ENCODE measurements at regions not wholly inside any gene's neighbourhood (a gene's known extent, or its start where the extent isn't known, plus 50 kb on each side); places are given as distances from the start of the nearest gene placed in this dataset.

DNA sequence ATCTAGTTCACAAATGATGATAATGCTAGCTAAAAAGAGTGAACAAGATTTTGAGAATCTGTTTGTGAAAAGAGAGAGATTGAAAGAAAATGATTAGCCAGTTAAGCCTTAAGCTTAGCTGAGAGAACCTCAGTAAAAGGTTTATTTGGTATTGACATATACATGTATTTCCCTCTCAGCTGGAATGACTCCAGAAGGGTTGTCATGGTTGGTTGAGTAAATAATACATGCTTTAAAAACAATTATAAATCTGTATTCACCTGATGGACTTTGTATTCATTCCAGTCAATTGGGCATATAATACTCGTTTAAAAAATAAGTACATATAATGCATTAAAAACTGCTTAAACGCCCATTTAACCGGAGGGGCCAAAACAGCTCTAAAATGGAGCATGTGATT lies 181.4 kb downstream of the GRB14 start:
- Histone ChIP-seq H3K4me3 (ENCODE audit: low read depth, low read length) (no peak overlapping the region), H3K36me3 (ENCODE audit: control insufficient read depth, insufficient read depth, low read length) (no peaks in the 10 kb centered on the region), H3K27me3 (ENCODE audit: control insufficient read depth, insufficient read depth, low read length) (no peaks in the 10 kb centered on the region)
- FAIRE-seq (no peak), DNase-seq (ENCODE audit: low read depth) (no peak)
- TF ChIP-seq, protein P1, sequence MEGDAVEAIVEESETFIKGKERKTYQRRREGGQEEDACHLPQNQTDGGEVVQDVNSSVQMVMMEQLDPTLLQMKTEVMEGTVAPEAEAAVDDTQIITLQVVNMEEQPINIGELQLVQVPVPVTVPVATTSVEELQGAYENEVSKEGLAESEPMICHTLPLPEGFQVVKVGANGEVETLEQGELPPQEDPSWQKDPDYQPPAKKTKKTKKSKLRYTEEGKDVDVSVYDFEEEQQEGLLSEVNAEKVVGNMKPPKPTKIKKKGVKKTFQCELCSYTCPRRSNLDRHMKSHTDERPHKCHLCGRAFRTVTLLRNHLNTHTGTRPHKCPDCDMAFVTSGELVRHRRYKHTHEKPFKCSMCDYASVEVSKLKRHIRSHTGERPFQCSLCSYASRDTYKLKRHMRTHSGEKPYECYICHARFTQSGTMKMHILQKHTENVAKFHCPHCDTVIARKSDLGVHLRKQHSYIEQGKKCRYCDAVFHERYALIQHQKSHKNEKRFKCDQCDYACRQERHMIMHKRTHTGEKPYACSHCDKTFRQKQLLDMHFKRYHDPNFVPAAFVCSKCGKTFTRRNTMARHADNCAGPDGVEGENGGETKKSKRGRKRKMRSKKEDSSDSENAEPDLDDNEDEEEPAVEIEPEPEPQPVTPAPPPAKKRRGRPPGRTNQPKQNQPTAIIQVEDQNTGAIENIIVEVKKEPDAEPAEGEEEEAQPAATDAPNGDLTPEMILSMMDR (IDR thresholded peaks at IDR 0.05; ENCODE audit: insufficient read depth, low read length, severe bottlenecking), result no peak

DNA sequence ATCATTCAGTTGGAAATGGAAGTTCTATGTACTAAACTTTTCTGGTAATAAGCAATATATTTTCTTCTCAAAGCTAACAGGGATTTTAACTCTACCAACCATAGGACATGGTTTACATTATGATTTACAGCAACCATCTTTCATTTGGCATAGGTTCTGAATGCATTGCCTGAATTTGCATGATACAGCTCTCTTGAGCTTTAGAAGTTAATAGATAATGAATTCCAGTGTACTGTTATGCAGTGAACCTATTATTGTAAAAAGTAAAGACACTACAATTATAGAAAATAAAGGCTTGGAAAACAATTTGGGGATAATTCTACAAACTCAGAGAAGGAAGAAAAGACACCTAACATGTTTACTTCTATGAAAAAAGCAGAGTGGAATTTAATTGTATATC lies 182.0 kb downstream of the GRB14 start:
- DNase-seq (ENCODE audit: low read depth) (no peak), FAIRE-seq (no peak)
- Histone ChIP-seq H3K4me3 (ENCODE audit: low read depth, low read length) (no peak overlapping the region), H3K36me3 (ENCODE audit: control insufficient read depth, insufficient read depth, low read length) (no peaks in the 10 kb centered on the region), H3K27me3 (ENCODE audit: control insufficient read depth, insufficient read depth, low read length) (no peaks in the 10 kb centered on the region)
- TF ChIP-seq, protein P1 (IDR thresholded peaks at IDR 0.05; ENCODE audit: insufficient read depth, low read length, severe bottlenecking), result no peak

DNA sequence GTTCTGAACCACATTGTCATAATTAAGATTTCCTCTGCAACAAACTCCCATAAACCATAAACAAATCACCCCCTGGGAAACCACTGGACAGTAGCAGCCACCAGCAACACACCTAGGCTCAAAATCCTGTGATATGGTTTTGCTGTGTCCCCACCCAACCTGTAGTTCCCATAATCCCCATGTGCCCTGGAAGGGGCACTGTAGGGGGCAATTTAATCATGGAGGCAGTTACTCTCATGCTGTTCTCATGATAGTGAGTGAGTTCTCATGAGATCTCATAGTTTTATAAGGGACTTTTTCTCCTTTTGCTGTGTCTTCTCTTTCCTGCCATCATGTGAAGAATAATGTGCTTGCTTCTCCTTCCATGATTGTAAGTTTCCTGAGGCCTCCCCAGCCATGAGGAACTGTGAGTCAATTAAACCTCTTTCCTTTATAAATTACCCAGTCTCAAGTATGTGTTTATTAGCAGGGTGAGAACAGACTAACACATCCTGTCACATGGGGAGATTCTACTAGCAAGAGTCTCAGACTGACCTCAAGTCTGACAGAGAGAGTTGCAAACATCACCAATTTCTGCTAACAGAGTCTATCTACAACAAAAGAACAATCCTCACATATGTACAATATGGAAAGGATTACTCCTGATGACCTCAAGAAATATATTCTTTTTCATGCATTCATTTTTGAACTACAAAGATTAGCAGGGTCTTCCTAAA lies 182.6 kb downstream of the GRB14 start:
- Histone ChIP-seq H3K36me3 (ENCODE audit: control insufficient read depth, insufficient read depth, low read length) (no peaks in the 10 kb centered on the region), H3K27me3 (ENCODE audit: control insufficient read depth, insufficient read depth, low read length) (no peaks in the 10 kb centered on the region), H3K4me3 (ENCODE audit: low read depth, low read length) (no peak overlapping the region)
- FAIRE-seq (no peak), DNase-seq (ENCODE audit: low read depth) (no peak)
- TF ChIP-seq, protein P1 (IDR thresholded peaks at IDR 0.05; ENCODE audit: insufficient read depth, low read length, severe bottlenecking), result no peak

DNA sequence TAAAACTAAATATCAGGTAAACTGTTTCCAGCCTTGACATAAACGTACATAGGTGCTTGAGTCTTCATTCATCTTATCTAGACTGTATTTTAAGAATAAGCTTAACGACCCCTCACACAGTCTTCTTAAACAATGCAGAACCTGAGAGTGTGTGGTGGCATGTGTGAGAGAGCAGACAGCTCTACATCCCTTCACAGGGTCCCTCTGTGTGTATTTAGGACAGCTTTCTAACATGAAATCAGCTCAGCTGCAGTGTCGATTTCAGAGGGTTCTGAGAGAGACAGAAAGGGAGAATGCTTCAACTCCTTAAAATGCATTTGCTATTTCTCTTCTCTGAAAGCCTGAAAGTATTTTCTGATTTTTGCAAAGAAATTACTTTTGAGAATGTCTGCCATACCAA lies 185.2 kb downstream of the GRB14 start:
- Histone ChIP-seq H3K36me3 (ENCODE audit: control insufficient read depth, insufficient read depth, low read length) (no peaks in the 10 kb centered on the region), H3K27me3 (ENCODE audit: control insufficient read depth, insufficient read depth, low read length) (no peaks in the 10 kb centered on the region), H3K4me3 (ENCODE audit: low read depth, low read length) (no peak overlapping the region)
- DNase-seq (ENCODE audit: low read depth) (no peak), FAIRE-seq (no peak)
- TF ChIP-seq, protein P1 (IDR thresholded peaks at IDR 0.05; ENCODE audit: insufficient read depth, low read length, severe bottlenecking), result no peak

DNA sequence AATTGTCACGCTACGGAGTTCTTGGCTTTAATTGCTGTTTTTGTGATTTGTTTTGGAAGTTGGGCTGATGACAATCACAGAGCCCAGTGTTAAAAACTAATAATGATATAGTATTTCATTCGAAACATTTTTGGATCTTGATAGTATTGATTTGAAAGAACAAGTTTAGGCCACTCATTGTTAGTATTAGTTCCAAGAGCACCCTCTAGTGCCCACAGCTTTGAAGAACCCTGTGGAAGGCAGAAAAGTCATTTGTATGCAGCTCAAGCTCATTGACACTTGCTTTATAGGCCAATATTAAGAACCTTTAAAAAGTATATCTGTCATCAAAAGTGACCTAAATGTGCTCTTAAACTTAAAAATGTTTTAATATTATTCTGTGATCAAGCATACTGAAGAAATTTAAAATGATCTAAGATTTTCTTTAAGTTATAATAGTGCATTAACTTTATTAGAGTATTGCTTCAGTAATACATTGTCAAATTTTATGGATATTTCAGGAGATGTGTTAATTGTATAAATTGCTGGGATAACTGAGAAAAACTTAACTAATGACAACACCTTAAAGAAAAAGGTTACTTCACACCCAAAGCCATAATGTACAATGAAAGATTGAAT lies 191.0 kb downstream of the GRB14 start:
- TF ChIP-seq, protein P1 (IDR thresholded peaks at IDR 0.05; ENCODE audit: insufficient read depth, low read length, severe bottlenecking), result peak; percentile 63
- H3K27me3 ChIP-seq (ENCODE audit: control insufficient read depth, insufficient read depth, low read length), result no peaks in the 10 kb centered on the region
- no peaks in the 10 kb centered on the region for H3K36me3 ChIP-seq (ENCODE audit: control insufficient read depth, insufficient read depth, low read length)
- FAIRE-seq (no peak), DNase-seq (ENCODE audit: low read depth) (peak; percentile 51)
- no peak overlapping the region for H3K4me3 ChIP-seq (ENCODE audit: low read depth, low read length)

Measured in bronchial epithelial cell (primary cell).